HFF-Myc (cell line): ENCODE measurements at regions not wholly inside any gene's neighbourhood (a gene's known extent, or its start where the extent isn't known, plus 50 kb on each side); places are given as distances from the start of the nearest gene placed in this dataset.

ENCODE experiments used
- DNase-seq: peaks from one replicate; pipeline ENCODE4 v3.0.0-alpha.2; 2011; ENCODE audit warnings: low read depth; ENCODE audit errors: extremely low read depth
- H3K4me3 ChIP-seq: replicated peaks from 2 replicates; pipeline ENCODE4 v1.5.1; 2011; ENCODE audit warnings: low read depth, mild to moderate bottlenecking, control low read depth, low read length
- CTCF ChIP-seq: IDR thresholded peaks from 2 replicates; pipeline ENCODE4 v1.5.1; 2012; ENCODE audit warnings: mild to moderate bottlenecking, low read depth, low read length, control low read depth; ENCODE audit errors: missing control alignments

DNA sequence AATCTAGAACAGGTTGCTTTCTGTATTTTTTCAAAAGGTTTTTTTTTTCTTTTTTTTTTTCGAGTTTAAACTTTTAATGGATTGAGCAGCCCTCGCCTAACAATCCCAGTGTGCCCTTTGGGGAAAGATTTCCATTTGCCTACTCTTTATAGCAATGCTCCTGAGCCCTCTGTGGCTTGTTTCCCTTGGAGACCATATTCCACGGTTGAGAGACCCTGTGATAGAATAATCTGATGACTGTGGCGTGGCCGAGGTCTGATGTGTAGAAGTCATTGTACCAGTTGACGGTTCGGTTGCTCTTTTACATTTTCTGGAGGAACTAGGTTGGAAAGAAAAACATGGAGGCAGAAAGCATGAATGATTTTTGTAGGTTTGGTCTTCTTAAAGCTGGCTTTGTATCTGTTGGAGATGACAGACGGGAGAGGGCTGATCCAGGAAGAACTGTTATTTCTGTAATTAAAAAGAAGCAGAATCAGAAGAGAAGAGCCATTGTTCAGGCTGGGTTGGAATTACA is 305.7 kb upstream of the NRIP1 start:
- no peak for DNase-seq
- TF ChIP-seq CTCF, result no peak
- H3K4me3 ChIP-seq, result no peak overlapping the region

- no peak for DNase-seq
- no peak overlapping the region for H3K4me3 ChIP-seq
- no peak for TF ChIP-seq CTCF
Observed at GRCh38 chr21:15373941-15374340, 309.1 kb upstream of the NRIP1 start.

GRCh38 chr21:15379776-15380175 is 315.0 kb upstream of the NRIP1 start:
- no peak overlapping the region for H3K4me3 ChIP-seq
- no peak for TF ChIP-seq CTCF
- DNase-seq, result no peak

DNA sequence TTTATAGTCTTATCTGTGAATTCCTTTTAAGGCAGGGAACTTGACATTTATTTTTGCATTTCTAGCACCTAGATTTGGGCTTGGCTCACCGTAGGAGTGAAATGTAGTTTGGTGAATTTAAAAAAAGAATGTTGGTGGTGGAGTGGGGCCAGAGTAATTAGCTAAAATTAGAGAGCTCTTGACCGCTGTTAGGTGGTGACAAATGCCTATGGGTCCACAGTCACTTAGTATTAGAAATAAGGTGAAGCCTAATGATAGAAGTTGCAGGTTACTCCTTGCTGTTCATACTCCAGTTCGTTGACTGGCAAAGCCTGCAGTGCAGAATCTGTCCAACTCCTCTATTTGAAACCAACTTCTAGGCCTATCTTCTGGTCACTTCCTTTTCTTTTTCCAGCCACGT is 318.8 kb upstream of the NRIP1 start:
- DNase-seq, result no peak
- TF ChIP-seq CTCF, result no peak

GRCh38 chr21:15390049-15390448 is 325.2 kb upstream of the NRIP1 start:
- no peak overlapping the region for H3K4me3 ChIP-seq
- TF ChIP-seq CTCF, result no peak
- DNase-seq, result no peak

More for the DNA sequence above, 318.8 kb upstream of the NRIP1 start:
- no peak overlapping the region for H3K4me3 ChIP-seq

DNA sequence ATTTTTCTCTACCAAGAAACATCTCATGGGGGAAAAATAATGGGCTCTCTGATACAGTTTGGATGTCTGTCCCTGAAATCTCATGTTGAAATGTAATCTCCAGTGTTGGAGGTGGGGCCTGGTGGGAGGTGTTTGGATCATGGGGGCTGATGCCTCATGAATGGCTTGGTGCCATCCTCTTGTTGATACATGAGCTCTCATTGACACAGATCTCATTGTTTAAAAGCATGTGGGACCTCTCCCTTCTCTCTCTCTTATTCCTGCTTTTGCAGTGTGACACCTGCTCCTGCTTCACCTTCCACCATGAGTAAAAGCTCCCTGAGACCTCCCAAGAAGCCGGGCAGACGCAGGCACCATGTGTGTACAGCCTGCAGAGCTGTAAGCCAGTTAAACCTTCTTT is 332.5 kb upstream of the NRIP1 start:
- DNase-seq, result no peak
- no peak overlapping the region for H3K4me3 ChIP-seq
- TF ChIP-seq CTCF, result no peak

DNA sequence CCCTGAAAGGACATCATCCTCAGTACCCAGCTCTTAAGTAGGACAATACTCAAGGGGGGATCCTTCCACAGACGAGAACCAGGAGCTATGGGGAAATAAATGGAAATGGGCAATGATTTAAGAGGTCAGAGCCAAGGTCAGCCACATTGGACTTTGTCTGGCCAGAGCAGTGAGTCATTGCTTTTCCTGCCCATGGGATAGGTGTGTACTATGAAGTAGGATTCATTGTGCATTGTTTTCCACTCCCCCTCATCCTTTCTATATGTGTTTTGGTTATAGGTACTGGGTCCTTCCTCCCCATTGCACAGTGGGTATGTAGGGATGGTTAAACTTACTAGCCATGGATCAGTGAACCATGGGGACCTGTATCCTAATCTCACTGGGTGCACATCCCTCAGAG is 328.9 kb upstream of the USP25 start:
- H3K4me3 ChIP-seq, result no peak overlapping the region
- no peak for TF ChIP-seq CTCF
- no peak for DNase-seq
